Liver (tissue), 8 donors: ENCODE measurements at regions not wholly inside any gene's neighbourhood (a gene's known extent, or its start where the extent isn't known, plus 50 kb on each side); places are given as distances from the start of the nearest gene placed in this dataset.

Experiments used
- DNase-seq: peaks from one replicate; pipeline ENCODE4 v3.0.0-alpha.2; 2017; ENCODE audit warnings: low spot score
- H3K27ac ChIP-seq, 2 donors: one replicate each; pipeline ENCODE4 v1.7.0; 2013; ENCODE audit warnings: inconsistent platforms in 2 of 2, low read length in 2 of 2, control low read depth in 1 of 2, low read depth in 1 of 2, mild to moderate bottlenecking in 1 of 2
- H3K27me3 ChIP-seq, 4 donors: one replicate each; pipeline versions ENCODE4 v1.6.1 to v1.7.0; 2013; ENCODE audit warnings: low read length in 3 of 4, inconsistent platforms in 1 of 4, mild to moderate bottlenecking in 1 of 4, moderate library complexity in 1 of 4; ENCODE audit not compliant: control insufficient read depth in 4 of 4, insufficient read depth in 4 of 4
- H3K36me3 ChIP-seq, 4 donors: one replicate each; pipeline versions ENCODE4 v1.6.1 to v1.7.0; 2013; ENCODE audit warnings: low read length in 3 of 4, mild to moderate bottlenecking in 3 of 4, low read depth in 1 of 4, moderate library complexity in 1 of 4; ENCODE audit not compliant: control insufficient read depth in 4 of 4, insufficient read depth in 3 of 4
- H3K4me1 ChIP-seq, 4 donors: one replicate each; pipeline versions ENCODE4 v1.6.1 to v1.7.0; 2013; ENCODE audit warnings: low read length in 3 of 4, mild to moderate bottlenecking in 3 of 4, moderate library complexity in 1 of 4; ENCODE audit not compliant: control insufficient read depth in 4 of 4, insufficient read depth in 4 of 4
- H3K4me3 ChIP-seq, 3 donors: one replicate each; pipeline versions ENCODE4 v1.6.1 to v1.7.0; 2013; ENCODE audit warnings: low read length in 3 of 3, control low read depth in 1 of 3, low read depth in 1 of 3, mild to moderate bottlenecking in 1 of 3
- H3K9ac ChIP-seq, 2 donors: one replicate each; pipeline ENCODE4 v1.7.0; 2013; ENCODE audit warnings: low read length in 2 of 2, mild to moderate bottlenecking in 2 of 2, moderate library complexity in 2 of 2, control low read depth in 1 of 2, low read depth in 1 of 2
- H3K9me3 ChIP-seq, 4 donors: one replicate each; pipeline versions ENCODE4 v1.6.1 to v1.7.0; 2013; ENCODE audit warnings: low read length in 3 of 4; ENCODE audit not compliant: control insufficient read depth in 4 of 4
- CTCF ChIP-seq: fragments of 150-350 bp; IDR thresholded peaks from 2 replicates; pipeline ENCODE4 v1.5.1; 2017; ENCODE audit warnings: improper control_type of control experiment, low read depth, low read length; ENCODE audit not compliant: missing input control
- EGR1 ChIP-seq, 2 donors: IDR thresholded peaks; 2 replicates each; pipeline ENCODE4 v1.6.1; 2016 to 2018; ENCODE audit warnings: antibody characterized with exemption in 2 of 2, low read depth in 2 of 2
- FOXA2 ChIP-seq: IDR thresholded peaks from 2 replicates; pipeline ENCODE4 v1.6.1; 2016; ENCODE audit warnings: antibody characterized with exemption
- GABPA ChIP-seq, 2 donors: IDR thresholded peaks in 1 of 2; conservative IDR thresholded peaks in 1 of 2; 2 replicates each; pipeline ENCODE4 v1.6.1; 2016; ENCODE audit warnings: antibody characterized with exemption in 2 of 2, mild to moderate bottlenecking in 1 of 2, moderate library complexity in 1 of 2
- HNF4A ChIP-seq, 2 donors: conservative IDR thresholded peaks; 2 replicates each; pipeline ENCODE4 v1.6.1; 2016; ENCODE audit warnings: antibody characterized with exemption in 2 of 2, mild to moderate bottlenecking in 2 of 2
- MAX ChIP-seq: IDR thresholded peaks from 2 replicates; pipeline ENCODE4 v1.6.1; 2016; ENCODE audit warnings: antibody characterized with exemption
- NR2F2 ChIP-seq: IDR thresholded peaks from 2 replicates; pipeline ENCODE4 v1.6.1; 2016; ENCODE audit warnings: antibody characterized with exemption
- RXRA ChIP-seq, 2 donors: IDR thresholded peaks; 2 replicates each; pipeline ENCODE4 v1.6.1; 2017 to 2018; ENCODE audit warnings: antibody characterized with exemption in 2 of 2, mild to moderate bottlenecking in 1 of 2
- SP1 ChIP-seq: IDR thresholded peaks from 2 replicates; pipeline ENCODE4 v1.6.1; 2018; ENCODE audit warnings: antibody characterized with exemption, mild to moderate bottlenecking
- TAF1 ChIP-seq: conservative IDR thresholded peaks from 2 replicates; pipeline ENCODE4 v1.6.1; 2016; ENCODE audit warnings: antibody characterized with exemption, mild to moderate bottlenecking
- YY1 ChIP-seq: IDR thresholded peaks from 2 replicates; pipeline ENCODE4 v1.6.1; 2016; ENCODE audit warnings: antibody characterized with exemption, mild to moderate bottlenecking
- WGBS: extraction: QIAGEN DNeasy Blood & Tissue Kit; methylation state at CpG from one replicate; pipeline ENCODE4 v1.1.7; 2013; 5-methylcytosine and 5-hydroxymethylcytosine counted together
- TF ChIP-seq, protein P1 (sequence below): IDR thresholded peaks from 2 replicates; pipeline ENCODE4 v1.6.1; 2016; ENCODE audit warnings: antibody characterized with exemption
- TF ChIP-seq, protein P2 (sequence below): IDR thresholded peaks from 2 replicates; pipeline ENCODE4 v1.6.1; 2016; ENCODE audit warnings: antibody characterized with exemption, mild to moderate bottlenecking
- donor health status: healthy.
- donor health status: healthy.
- donor health status: healthy.
- donor health status: healthy.
- donor health status: healthy.

GRCh38 chr3:168973206-168973605 is 690.3 kb downstream of the MECOM start:
- H3K9me3 ChIP-seq = no peaks in the 10 kb centered on the region
- H3K36me3 ChIP-seq = no peaks in the 10 kb centered on the region
- no peak for TF ChIP-seq GABPA (IDR thresholded peaks at IDR 0.05 in 1 of 2, conservative IDR thresholded peaks at IDR 0.05 in 1 of 2)
- TF ChIP-seq, protein P1, sequence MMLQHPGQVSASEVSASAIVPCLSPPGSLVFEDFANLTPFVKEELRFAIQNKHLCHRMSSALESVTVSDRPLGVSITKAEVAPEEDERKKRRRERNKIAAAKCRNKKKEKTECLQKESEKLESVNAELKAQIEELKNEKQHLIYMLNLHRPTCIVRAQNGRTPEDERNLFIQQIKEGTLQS = no peak
- no peak for TF ChIP-seq MAX
- TF ChIP-seq YY1 = no peak
- no peak for TF ChIP-seq TAF1
- no peak for TF ChIP-seq FOXA2
- no peak for TF ChIP-seq RXRA (IDR thresholded peaks at IDR 0.05)
- no peak for TF ChIP-seq SP1
- TF ChIP-seq, protein P2, sequence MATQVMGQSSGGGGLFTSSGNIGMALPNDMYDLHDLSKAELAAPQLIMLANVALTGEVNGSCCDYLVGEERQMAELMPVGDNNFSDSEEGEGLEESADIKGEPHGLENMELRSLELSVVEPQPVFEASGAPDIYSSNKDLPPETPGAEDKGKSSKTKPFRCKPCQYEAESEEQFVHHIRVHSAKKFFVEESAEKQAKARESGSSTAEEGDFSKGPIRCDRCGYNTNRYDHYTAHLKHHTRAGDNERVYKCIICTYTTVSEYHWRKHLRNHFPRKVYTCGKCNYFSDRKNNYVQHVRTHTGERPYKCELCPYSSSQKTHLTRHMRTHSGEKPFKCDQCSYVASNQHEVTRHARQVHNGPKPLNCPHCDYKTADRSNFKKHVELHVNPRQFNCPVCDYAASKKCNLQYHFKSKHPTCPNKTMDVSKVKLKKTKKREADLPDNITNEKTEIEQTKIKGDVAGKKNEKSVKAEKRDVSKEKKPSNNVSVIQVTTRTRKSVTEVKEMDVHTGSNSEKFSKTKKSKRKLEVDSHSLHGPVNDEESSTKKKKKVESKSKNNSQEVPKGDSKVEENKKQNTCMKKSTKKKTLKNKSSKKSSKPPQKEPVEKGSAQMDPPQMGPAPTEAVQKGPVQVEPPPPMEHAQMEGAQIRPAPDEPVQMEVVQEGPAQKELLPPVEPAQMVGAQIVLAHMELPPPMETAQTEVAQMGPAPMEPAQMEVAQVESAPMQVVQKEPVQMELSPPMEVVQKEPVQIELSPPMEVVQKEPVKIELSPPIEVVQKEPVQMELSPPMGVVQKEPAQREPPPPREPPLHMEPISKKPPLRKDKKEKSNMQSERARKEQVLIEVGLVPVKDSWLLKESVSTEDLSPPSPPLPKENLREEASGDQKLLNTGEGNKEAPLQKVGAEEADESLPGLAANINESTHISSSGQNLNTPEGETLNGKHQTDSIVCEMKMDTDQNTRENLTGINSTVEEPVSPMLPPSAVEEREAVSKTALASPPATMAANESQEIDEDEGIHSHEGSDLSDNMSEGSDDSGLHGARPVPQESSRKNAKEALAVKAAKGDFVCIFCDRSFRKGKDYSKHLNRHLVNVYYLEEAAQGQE = no peak
- TF ChIP-seq NR2F2 = no peak
- no peak for TF ChIP-seq CTCF
- H3K27me3 ChIP-seq = no peaks in the 10 kb centered on the region
- no peak overlapping the region for H3K4me3 ChIP-seq
- H3K27ac ChIP-seq = no peak overlapping the region
- H3K9ac ChIP-seq = no peak overlapping the region
- H3K4me1 ChIP-seq = no peaks in the 10 kb centered on the region
- WGBS = 56% methylated on average over 1 of the region's 1 CpG
- DNase-seq = no peak

DNA sequence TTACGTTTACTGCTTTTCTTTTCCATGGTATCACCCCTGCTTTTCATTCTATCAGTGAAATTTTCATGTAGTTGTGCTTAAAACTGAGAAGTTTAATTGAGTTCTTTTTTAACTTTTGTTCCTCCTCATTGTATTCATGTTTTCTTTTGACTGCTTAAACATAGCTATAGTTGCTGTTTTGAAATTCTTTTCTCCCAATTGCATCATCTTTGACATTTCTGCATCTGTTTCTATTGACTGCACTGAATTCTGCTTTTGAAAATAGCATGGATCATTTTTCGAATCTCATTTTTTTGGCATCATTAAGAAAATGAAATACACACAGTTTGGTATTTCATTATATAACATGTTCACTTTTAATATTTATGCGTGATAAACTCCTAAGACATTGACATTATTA is 694.9 kb downstream of the MECOM start:
- no peaks in the 10 kb centered on the region for H3K4me1 ChIP-seq
- no peak overlapping the region for H3K9ac ChIP-seq
- no peak overlapping the region for H3K27ac ChIP-seq
- WGBS = 82% methylated on average over 3 of the region's 3 CpGs
- DNase-seq = no peak
- no peak overlapping the region for H3K4me3 ChIP-seq
- H3K36me3 ChIP-seq = no peaks in the 10 kb centered on the region
- H3K27me3 ChIP-seq = no peaks in the 10 kb centered on the region
- no peaks in the 10 kb centered on the region for H3K9me3 ChIP-seq
- TF ChIP-seq HNF4A (conservative IDR thresholded peaks at IDR 0.05) (no peak), EGR1 (IDR thresholded peaks at IDR 0.05; ENCODE audit: low read depth in 2 of 2) (no peak), TAF1 (no peak)
- TF ChIP-seq, protein P1 = no peak
